SK-N-SH treated with all-trans-retinoic acid at 6 μM for 48 hours (cell line): ENCODE measurements at regions not wholly inside any gene's neighbourhood (a gene's known extent, or its start where the extent isn't known, plus 50 kb on each side); places are given as distances from the start of the nearest gene placed in this dataset.

ENCODE experiments used
- ATAC-seq: fragments of 200-7000 bp; cut with Tn5 transposase; 3 replicates; pipeline ENCODE4 v1.9.1; 2020; ENCODE audit warnings: mild to moderate bottlenecking, moderate library complexity
- ARNTL ChIP-seq: fragments of 450-650 bp; formaldehyde crosslinking; IDR thresholded peaks from 2 replicates; pipeline ENCODE4 v1.5.0; 2020; ENCODE audit warnings: low read depth, mild to moderate bottlenecking, moderate library complexity, borderline replicate concordance
- BACH2 ChIP-seq: fragments of 250-450 bp; sonication (Bioruptor Pico); IDR thresholded peaks from 2 replicates; pipeline ENCODE4 v1.9.0; 2021; ENCODE audit warnings: mild to moderate bottlenecking, borderline replicate concordance
- CREB5 ChIP-seq: fragments of 250-450 bp; sonication (Bioruptor Pico); IDR thresholded peaks from 2 replicates; pipeline ENCODE4 v1.5.1; 2020; ENCODE audit warnings: low read depth, mild to moderate bottlenecking, moderate library complexity
- CSDC2 ChIP-seq: fragments of 250-450 bp; sonication (Bioruptor Pico); IDR thresholded peaks from 2 replicates; pipeline ENCODE4 v1.5.0; 2020; ENCODE audit warnings: mild to moderate bottlenecking, moderate library complexity
- CSRNP3 ChIP-seq: fragments of 250-450 bp; sonication (Bioruptor Pico); IDR thresholded peaks from 2 replicates; pipeline ENCODE4 v1.5.1; 2021; ENCODE audit warnings: mild to moderate bottlenecking, moderate library complexity
- GLIS3 ChIP-seq: fragments of 250-450 bp; sonication (Bioruptor Pico); IDR thresholded peaks from 2 replicates; pipeline ENCODE4 v1.5.0; 2020; ENCODE audit warnings: mild to moderate bottlenecking, moderate library complexity
- OSR1 ChIP-seq: fragments of 250-450 bp; sonication (Bioruptor Pico); IDR thresholded peaks from 2 replicates; pipeline ENCODE4 v1.8.0; 2022; ENCODE audit warnings: moderate library complexity, mild to moderate bottlenecking, inconsistent platforms
- POU6F1 ChIP-seq: fragments of 250-450 bp; sonication (Bioruptor Pico); IDR thresholded peaks from 2 replicates; pipeline ENCODE4 v1.8.0; 2021; ENCODE audit warnings: low read depth, mild to moderate bottlenecking, moderate library complexity, borderline replicate concordance
- PPARA ChIP-seq: fragments of 250-450 bp; sonication (Bioruptor Pico); IDR thresholded peaks from 2 replicates; pipeline ENCODE4 v1.5.0; 2020; ENCODE audit warnings: mild to moderate bottlenecking, borderline replicate concordance
- RARB ChIP-seq: fragments of 250-450 bp; sonication (Bioruptor Pico); IDR thresholded peaks from 2 replicates; pipeline ENCODE4 v1.8.0; 2021; ENCODE audit warnings: mild to moderate bottlenecking, moderate library complexity
- SNAI2 ChIP-seq: fragments of 250-450 bp; sonication (Bioruptor Pico); IDR thresholded peaks from 2 replicates; pipeline ENCODE4 v1.5.0; 2020; ENCODE audit warnings: mild to moderate bottlenecking, moderate library complexity
- TCF4 ChIP-seq: fragments of 250-450 bp; sonication (Bioruptor Pico); IDR thresholded peaks from 2 replicates; pipeline ENCODE4 v1.8.0; 2021; ENCODE audit warnings: mild to moderate bottlenecking, moderate library complexity, borderline replicate concordance
- TOX ChIP-seq: fragments of 250-450 bp; sonication (Bioruptor Pico); IDR thresholded peaks from 2 replicates; pipeline ENCODE4 v1.8.0; 2021; ENCODE audit warnings: mild to moderate bottlenecking, moderate library complexity, borderline replicate concordance
- TSHZ2 ChIP-seq: fragments of 250-450 bp; sonication (Bioruptor Pico); IDR thresholded peaks from 2 replicates; pipeline ENCODE4 v1.5.0; 2020; ENCODE audit warnings: mild to moderate bottlenecking, moderate library complexity
- ZC3H10 ChIP-seq: fragments of 250-450 bp; sonication (Bioruptor Pico); IDR thresholded peaks from 2 replicates; pipeline ENCODE4 v1.5.1; 2021; ENCODE audit warnings: mild to moderate bottlenecking, moderate library complexity
- ZFP3 ChIP-seq: fragments of 250-450 bp; sonication (Bioruptor Pico); IDR thresholded peaks from 2 replicates; pipeline ENCODE4 v1.5.0; 2020; ENCODE audit warnings: mild to moderate bottlenecking, moderate library complexity
- ZFP30 ChIP-seq: fragments of 450-650 bp; formaldehyde crosslinking; IDR thresholded peaks from 2 replicates; pipeline ENCODE4 v1.5.0; 2022; ENCODE audit warnings: mild to moderate bottlenecking, moderate library complexity
- ZNF565 ChIP-seq: fragments of 450-650 bp; formaldehyde crosslinking; conservative IDR thresholded peaks from 2 replicates; pipeline ENCODE4 v1.5.0; 2020; ENCODE audit warnings: low read depth, mild to moderate bottlenecking, moderate library complexity
- ZNF70 ChIP-seq: fragments of 450-650 bp; formaldehyde crosslinking; IDR thresholded peaks from 2 replicates; pipeline ENCODE4 v1.5.0; 2020; ENCODE audit warnings: mild to moderate bottlenecking, moderate library complexity
- ZNF8 ChIP-seq: fragments of 450-650 bp; formaldehyde crosslinking; IDR thresholded peaks from 2 replicates; pipeline ENCODE4 v1.5.0; 2020; ENCODE audit warnings: mild to moderate bottlenecking, moderate library complexity

- ATAC-seq, result no peak
Observed at GRCh38 chr2:226580403-226580802, 219.2 kb downstream of the IRS1 start.

GRCh38 chr2:226579519-226579918 is 220.1 kb downstream of the IRS1 start:
- no peak for ATAC-seq

More at GRCh38 chr2:226580403-226580802, 219.2 kb downstream of the IRS1 start:
- TF ChIP-seq GLIS3, result no peak
- no peak for TF ChIP-seq ZNF8
- no peak for TF ChIP-seq TCF4 (CRISPR knock-in tag)
- no peak for TF ChIP-seq ZC3H10 (CRISPR knock-in tag)
- no peak for TF ChIP-seq SNAI2 (CRISPR knock-in tag)
- TF ChIP-seq ZFP3, result no peak
- no peak for TF ChIP-seq BACH2 (CRISPR knock-in tag)
- no peak for TF ChIP-seq TSHZ2
- TF ChIP-seq CSDC2 (CRISPR knock-in tag), result no peak
- TF ChIP-seq POU6F1, result no peak
- TF ChIP-seq OSR1 (CRISPR knock-in tag), result no peak

DNA sequence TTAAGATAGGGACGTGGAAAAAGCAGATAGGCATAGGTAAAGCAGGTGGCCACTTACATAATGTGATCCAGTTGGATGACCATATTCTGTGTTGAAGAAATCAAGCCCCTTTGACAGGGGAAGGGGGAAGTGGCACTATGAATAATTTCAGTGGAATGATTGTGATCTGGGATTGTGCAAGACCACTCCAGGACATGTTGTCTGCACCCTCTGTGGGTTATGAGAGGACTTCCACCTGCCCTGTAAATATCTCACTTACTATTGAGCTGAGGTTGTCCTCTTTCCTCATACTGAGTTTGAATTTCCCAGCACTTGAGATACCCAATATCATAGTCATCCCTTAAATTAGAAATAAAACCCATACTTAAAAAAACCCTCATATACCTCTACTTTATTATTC is 220.7 kb downstream of the IRS1 start:
- ATAC-seq, result no peak
- TF ChIP-seq ZC3H10 (CRISPR knock-in tag) (no peak), ARNTL (no peak), ZNF8 (no peak), CSRNP3 (CRISPR knock-in tag) (no peak), TSHZ2 (no peak), ZNF70 (no peak), ZFP30 (CRISPR knock-in tag) (no peak), RARB (CRISPR knock-in tag) (no peak), BACH2 (CRISPR knock-in tag) (no peak), PPARA (CRISPR knock-in tag) (no peak)

More at GRCh38 chr2:226579519-226579918, 220.1 kb downstream of the IRS1 start:
- TF ChIP-seq ZNF565 (CRISPR knock-in tag) (no peak), ZNF70 (no peak), GLIS3 (no peak), SNAI2 (CRISPR knock-in tag) (no peak), ZFP30 (CRISPR knock-in tag) (no peak), CSDC2 (CRISPR knock-in tag) (no peak), CREB5 (CRISPR knock-in tag) (no peak), TCF4 (CRISPR knock-in tag) (no peak), PPARA (CRISPR knock-in tag) (no peak), BACH2 (CRISPR knock-in tag) (no peak), TOX (CRISPR knock-in tag) (no peak), TSHZ2 (no peak)
